Activated effector memory CD4-positive, alpha-beta T cell treated with anti-CD3 and anti-CD28 coated beads, Interleukin-2, amount 50 U/mL, for 16 hours (primary cell): ENCODE measurements at regions not wholly inside any gene's neighbourhood (a gene's known extent, or its start where the extent isn't known, plus 50 kb on each side); places are given as distances from the start of the nearest gene placed in this dataset.

ENCODE experiments used
- DNase-seq: peaks from one replicate; pipeline ENCODE4 v3.0.0-alpha.2; 2020

DNA sequence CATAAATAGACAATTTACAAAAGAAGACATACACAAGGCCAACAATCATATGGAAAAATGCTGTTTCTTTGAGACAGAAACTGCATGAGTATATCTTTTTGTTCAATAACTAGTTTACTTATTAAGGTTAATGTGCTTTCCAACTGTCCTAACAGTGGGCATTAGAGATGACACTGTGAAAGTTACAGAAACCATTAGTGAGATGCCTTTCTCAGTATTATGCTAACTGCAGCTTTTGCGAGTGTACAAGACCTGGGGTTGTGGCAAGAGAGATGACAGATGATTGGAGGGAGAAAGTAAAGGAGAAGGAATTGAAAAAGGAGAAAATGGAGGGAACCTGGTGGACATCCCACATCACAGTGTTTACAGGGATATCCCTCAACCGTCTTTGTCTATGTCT lies 640.5 kb downstream of the ZPLD1 start:
- no peak for DNase-seq

DNA sequence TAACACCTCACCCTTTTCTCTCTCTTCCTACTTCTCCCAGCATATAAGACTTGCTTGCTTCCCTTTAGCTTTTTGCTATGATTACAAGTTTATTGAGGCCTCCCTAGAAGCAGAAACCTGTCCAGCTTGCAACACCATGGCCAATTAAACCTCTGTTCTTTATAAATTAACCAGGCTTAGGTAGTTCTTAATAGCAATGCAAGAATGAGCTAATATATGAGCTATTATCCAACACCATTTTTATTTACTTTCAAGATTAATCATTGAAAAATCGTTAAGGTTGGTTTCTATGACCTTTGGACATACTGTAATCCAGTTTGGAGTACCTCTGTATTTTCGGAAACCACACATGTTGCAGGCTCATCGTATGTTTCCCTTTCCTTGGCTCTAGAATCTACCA lies 643.1 kb downstream of the ZPLD1 start:
- DNase-seq = no peak

DNA sequence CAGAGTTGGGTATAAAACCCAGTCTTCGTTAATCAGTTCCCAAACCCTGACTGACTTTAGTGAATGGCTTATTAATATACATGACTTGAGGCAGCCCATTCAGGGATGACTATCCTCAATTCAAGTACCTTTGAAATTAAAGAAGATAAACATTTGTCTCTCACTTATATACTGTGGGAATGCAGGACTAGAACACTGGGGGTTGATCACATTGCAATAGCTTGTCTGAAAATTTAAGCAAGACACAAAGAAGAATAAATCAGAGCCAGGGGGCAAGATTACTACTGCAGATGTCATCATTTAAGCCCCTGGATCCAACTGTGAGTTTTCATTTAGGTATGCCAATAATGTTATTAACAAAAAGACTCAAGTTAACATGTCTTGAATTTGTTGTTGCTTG lies 647.7 kb downstream of the ZPLD1 start:
- DNase-seq = no peak

DNA sequence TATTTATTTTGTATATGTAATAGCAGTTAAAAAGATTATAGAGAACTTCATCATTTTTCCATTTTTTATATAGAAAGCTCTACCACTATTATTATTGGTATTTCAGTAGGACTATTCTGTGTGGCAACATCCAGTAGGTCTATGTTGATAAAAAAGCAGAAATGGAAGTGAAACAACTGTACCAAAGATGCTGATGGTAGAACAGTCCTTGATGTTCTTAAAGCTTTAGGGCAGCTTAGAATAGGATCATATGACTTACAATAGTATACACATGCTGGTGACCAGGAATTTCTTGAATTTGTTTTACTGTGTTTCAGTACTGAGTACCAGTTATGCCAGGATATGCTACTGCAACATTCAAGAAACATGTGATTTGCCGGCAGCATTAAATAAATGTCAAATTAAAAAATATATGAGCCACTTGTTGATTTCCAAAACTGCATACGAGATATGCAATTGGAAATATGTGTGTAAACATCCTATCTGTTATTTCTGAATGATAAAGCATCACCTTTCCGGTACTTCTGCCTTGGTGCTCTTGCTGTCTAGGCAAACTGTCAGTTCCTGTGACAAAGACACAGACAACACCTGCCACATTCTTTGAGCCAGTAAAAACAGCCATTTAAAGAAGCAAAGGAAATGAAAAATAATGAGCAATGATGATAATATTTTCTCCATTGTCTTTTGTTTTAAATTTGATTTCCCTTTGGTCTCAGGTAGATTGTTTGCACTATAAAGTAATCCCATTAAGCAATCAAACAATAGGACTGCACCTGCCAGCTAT lies 649.2 kb downstream of the ZPLD1 start:
- no peak for DNase-seq

DNA sequence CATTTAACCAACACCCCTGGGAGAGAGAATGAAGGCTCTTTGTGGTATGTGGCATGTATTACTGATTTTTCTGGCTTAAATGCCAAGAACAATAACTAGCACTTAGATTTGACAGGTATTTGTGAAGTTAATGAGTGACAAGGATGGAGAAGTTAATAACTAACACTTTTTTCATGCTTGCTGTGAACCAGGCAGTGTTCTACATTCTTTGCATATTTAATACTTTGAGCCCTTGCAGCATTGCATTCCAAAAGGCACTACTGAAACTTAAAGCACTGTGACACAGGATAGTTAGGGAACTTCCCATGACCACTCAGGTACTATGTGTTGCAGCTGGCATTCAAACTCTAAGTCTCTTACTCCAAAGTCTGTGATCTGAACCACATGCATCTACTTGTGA lies 650.6 kb downstream of the ZPLD1 start:
- DNase-seq = no peak

DNA sequence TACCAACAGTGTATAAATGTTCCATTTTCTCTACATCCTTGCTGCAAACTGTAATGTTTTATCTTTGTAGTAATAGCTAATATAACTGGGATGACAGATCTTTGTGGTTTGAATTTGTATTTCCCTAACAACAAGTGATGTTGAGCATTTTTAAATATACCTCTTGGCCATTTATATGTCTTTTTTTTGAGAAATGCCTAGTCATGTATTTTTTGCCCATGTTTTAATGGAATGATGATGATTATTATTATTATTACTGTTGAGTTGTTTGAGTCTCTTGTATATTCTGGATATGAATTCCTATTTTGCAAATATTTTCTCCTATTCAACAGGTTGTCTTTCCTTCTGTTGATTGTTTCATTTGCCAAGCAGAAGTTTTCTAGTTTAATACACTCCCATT lies 654.9 kb downstream of the ZPLD1 start:
- no peak for DNase-seq

DNA sequence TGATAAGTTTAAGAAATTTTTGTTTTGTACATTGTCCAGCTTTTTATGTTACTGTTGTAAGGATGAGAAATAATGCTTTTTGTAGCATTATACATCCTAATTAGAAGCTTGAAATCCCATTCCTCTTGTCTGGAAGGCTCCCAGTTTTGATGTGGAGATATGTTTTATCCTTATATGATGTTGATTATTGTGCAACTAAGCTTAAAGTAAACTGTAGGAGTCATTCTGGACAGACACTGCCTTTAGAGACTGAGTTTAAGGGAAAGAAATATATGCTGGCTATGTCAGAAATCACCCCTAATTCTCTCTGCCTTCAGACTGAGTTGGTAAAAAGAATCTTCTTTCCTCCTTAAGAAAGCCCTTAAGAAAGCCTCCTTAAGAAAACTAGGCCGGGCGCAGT lies 670.4 kb downstream of the ZPLD1 start:
- DNase-seq = no peak

DNA sequence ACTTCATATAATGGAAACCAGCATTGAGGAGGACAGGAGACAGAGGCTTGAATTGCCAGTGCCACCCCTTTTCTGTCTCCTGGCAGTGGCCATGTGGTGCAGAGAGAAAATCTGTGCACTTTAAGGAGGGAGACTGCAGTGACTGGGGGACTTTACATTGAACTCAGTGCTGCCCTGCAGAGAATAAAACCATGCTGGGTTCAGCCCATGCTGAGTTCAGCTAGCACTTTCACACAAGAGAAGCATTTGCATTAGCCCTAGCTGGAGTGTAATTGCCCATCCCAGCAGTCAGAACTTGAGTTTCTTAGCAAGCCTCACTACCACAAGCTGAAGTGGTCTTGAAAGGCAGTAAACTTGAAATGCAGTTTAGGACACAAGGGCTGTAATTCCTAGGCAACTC lies 677.5 kb downstream of the ZPLD1 start:
- no peak for DNase-seq

DNA sequence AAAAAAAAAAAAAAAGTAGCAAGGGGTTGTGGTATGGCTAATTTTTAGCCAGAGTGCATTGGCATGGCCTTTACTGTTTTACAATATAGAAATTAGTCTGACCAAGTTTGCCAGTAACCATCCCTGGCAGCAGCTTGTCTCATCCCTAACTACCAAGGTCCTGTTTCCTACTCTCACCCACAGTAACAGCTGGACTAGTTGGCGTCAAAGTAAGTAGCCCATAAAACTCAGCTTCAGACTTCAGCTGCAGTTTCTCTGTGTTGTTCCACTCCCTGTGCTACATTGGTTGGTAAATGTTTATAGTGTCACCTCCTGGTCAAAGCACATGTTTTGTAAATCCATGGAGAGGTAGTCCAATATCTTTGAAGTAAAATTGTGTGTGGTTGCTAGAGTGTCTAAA lies 691.3 kb downstream of the ZPLD1 start:
- DNase-seq = no peak

DNA sequence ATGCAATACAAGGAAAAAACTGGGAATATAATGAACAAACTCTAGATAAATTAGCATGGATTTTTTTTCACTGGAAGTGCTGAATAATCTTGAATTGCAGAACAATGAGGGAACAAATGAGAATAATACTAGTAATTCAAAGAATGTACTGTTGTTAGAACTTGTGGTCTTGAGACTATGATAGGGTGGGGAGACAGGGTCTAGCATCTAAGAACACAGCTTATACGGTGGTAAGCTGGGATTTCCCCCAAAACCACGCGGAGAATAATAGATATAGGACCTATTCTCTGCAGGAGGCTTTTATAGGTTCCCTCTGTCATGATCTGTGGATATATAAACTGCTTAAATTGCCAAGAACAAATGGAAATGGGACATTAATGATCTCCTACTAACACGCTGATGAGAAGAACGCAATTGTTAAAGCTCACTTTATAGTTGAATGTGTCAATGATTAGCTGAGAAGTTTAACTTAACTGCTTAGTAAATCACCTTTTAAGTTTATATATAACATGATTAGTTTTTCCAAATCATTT lies 692.3 kb downstream of the ZPLD1 start:
- no peak for DNase-seq

DNA sequence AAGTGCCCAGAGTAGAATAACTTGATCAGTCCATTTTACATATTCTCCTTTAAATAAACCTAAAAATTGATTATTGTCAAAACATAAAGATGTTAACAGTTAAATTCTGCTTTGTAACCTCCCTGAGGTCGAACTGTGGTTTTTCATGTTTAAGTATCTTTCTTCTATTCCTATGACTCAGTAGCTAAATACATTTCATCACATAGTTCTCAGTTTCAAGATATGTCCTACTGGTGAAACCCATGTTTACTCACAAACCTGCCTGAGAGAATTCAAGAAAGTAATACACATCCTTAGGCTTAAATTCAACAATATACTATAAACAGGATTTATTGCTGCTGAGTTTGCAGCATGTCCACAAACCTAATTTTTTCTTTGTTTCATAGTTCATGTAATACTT lies 692.9 kb downstream of the ZPLD1 start:
- DNase-seq = no peak

DNA sequence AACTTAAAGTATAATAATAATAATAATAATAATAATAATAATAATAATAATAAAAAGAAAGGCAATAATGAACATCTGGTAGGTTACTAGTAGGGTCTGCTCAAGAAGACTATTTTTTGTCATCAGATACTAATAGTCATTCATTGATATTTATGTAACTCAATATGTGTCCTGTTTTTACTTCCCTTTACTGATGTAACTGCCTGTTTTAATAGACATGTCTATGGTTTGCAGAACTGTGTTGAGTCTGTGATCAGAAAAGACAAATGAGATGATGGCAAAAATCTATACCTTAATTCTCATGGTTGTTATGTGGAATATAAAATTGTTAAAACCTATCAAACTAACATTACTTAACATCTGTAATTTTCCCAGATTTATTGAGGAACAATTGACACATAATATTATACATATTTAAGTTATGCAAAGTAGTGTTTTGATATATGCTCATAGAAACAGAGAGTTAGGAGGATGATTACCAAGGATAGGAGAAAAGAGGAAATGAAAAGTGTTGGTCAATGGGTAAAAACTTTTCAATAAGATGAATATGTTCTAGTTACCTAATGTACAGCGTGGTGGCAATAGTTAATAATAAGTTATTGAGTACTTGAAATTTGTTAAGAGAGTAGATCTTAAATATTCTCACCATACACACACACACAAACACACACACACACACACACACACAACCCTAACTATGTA lies 699.4 kb downstream of the ZPLD1 start:
- no peak for DNase-seq

DNA sequence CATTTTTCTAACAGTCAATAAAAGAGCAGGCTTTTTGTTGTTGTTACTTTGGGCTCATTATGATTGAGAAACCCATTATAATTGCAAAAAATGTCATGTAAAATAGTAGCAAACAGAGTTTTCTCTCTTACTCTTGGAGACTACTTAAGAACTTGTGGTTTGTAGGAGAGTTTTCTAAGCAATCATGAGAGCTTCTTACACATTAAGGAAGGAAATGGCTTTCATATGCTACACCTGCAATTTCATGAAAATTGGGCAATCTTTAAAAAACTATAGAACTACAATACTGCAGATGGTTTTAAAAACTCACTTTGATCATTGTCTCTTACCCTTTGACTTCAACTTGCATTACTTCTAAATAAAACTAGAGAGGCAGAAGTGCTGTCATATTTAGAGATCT lies 701.8 kb downstream of the ZPLD1 start:
- DNase-seq = no peak

DNA sequence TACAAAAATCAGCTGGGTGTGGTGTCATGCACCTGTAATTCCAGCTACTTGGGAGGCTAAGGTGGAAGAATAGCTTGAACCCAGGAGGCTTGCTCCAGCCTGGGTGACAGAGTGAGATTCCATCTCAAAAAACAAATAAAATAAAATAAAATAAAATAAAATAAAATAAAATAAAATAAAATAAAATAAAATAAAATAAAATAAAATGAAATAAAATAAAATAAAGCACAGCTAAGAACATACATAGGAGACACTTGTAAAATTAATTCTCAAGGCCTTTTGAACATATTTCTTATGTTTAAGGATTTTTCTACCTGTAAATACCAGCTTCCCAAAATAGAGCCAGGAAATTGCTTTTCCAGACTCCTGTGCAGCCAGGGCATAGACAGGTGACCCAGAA lies 703.0 kb downstream of the ZPLD1 start:
- DNase-seq = no peak

DNA sequence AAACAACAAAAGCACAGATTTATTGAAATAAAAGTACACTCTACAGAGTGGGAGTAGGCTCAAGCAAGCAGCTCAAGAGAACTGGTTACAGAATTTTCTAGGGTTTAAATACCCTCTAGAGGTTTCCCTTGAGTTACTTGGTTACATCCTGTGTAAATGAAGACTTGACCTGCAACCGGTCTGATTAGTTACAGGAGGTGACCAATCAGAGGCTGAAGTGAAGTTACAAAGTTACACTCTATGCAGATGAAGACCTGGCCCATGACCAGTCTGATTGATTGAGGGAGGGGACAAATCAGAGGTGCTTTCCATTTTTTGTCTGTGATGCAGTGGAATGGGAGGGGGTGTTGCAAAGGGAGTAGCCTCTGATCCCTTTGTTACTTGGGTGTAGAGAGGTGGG lies 723.4 kb downstream of the ZPLD1 start:
- no peak for DNase-seq

DNA sequence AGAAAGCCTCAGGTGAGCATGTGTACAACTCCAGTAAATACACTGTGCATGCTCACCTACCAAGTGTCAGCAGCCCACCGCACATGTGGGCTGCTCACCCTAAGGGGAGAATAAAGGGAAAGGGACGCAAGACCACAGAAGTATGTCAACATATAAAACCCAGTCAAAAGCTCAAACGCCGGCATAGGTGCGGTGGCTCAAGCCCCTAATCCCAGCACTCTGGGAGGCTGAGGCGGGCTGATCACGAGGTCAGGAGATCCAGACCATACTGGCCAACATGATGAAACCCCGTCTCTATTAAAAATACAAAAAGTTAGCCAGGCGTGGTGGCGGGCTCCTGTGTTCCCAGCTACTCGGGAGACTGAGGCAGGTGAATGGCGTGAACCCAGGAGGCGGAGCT lies 732.1 kb downstream of the ZPLD1 start:
- DNase-seq = no peak

DNA sequence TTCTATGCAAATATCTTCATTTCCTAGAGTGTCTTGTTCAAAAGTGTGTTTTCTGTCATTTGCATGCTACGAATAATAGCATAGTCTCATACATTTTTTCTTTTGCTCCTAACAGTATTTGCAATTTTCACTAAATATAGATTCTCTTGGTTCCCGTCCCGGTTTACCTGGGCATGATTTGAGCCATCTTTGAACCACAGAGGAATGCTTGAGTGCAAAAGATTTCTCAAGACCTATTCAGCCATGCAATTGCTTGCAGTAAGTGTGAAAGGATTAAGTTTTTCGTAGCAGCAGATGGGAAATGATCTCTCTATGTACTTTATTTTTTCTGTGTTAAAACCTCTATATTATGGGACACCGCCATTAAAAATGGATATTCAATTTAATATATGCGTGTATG lies 733.0 kb downstream of the ZPLD1 start:
- no peak for DNase-seq

DNA sequence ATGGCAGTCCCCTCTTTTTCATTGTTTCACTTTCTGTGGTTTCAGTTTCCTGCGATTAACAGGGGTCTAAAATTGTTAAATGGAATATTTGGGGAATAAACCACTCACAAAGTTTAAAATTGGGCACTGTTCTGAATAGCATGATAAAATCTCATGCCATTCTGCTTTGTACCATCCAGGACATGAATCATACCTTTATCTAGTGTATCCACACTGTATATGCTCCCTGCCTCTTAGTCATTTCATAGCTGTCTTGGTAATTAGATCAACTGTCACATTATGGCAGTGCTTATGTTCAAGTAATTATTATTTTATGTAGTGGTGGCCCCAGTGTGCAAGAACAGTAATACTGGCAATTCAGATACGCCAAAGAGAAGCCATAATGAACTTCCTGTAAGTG lies 734.5 kb downstream of the ZPLD1 start:
- no peak for DNase-seq

DNA sequence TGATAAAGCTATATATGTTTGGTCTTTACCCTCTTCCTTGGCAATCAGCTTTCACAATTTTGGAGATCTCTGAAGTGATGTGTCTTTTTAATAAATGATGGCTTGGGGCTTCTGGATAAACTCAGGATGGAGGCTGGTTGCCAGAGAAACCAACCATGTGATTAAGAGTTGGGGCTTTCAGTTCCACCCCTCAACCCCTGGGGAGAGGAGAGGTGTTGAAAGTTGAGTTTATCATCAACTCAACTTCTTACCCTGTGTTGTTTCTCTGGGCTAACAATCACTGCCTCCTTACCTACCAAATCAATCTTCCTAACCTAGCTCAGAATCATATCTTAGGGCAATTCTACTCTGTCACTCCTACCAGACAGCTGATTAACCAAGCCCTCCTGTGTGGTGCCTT lies 735.8 kb downstream of the ZPLD1 start:
- no peak for DNase-seq

DNA sequence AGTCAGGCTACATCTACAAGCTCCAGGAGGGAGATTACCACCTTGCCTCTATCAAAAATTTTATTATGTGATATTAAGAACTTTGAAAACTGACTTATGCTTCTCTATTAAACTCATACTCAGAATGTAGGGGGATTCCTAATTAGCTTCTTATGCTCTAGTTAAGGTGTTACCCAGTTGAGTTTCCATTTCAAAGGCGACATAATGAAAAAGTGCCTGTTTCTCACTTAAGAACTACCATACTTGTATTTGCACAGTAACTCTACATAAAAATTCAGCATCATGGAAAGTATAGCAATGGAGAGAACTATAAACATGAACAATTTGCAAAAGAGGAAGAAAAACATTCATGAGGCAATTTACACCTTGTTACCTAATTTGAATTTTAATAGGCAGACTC lies 739.1 kb downstream of the ZPLD1 start:
- DNase-seq = no peak

DNA sequence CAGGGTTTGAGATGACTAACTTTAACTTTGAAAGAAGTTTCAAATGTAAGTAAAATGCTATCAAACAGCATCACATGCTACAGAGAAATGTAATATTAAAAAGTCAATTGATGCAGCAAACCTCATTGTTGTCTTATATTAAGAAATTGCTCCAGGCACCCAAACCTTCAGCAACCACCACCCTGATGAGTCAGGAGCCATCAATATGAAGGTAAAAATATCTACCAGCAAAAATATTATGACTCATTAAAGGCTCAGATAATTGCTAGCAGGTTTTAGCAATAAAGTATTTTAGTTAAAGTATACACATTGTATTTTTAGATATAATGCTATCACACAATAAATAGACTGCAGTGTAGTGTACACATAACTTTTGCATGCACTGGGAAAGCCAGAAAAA lies 746.3 kb downstream of the ZPLD1 start:
- DNase-seq = no peak

DNA sequence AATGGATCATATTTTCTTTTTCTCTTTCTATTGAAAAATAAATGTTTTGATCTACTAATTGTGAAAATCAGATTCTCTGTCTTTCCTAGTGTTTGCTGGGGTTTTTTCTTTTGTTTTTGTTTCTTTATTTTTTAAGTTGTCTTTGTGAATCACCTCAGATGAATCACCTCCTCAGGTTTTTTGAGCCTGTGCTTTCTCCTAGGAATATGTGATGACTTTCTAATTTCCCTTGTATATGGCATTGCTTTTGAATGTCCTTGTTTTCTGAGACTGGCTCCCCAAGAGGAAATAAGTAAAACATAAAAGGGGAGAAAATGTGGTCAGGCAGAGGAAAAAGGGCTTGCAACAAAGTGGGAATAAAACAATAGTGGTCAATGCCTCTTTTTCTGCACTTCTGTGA lies 750.0 kb downstream of the ZPLD1 start:
- DNase-seq = no peak

DNA sequence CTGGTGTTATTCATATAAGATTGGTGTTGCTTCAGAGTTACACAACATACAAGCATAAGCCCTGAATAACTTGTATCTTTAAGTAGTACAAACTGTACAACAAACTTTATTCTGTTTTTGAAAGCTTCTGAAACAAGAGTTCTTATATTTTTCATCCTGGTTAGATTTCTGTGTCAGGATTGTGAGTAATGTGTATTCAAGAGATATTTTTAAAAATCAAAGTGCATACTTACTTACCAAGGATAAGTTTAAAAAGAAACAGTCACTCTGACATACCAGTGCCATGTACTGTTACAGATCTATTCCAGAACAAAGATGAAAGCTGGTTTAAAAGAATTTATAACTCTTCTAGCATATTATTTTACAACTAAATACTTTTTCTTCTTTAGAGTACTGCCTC lies 755.1 kb downstream of the ZPLD1 start:
- DNase-seq = no peak

DNA sequence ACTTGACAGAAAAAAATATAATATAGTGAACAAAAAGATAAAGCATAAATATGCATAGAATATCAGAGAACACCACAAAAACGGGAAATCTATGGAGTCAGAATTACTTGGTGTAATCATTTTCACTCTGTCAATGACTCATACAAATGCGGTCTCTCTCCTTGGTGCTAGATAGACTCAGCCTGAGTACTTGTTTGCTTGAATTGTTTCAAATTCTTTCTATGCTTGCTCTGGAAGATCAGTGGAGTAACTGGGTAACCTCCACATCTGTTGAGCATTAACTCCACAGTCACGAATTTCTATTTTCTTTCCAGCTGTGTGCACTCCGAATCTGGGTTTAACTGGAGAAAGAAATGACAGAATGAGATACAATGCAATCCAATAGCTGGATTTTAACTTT lies 760.4 kb downstream of the ZPLD1 start:
- DNase-seq = no peak

DNA sequence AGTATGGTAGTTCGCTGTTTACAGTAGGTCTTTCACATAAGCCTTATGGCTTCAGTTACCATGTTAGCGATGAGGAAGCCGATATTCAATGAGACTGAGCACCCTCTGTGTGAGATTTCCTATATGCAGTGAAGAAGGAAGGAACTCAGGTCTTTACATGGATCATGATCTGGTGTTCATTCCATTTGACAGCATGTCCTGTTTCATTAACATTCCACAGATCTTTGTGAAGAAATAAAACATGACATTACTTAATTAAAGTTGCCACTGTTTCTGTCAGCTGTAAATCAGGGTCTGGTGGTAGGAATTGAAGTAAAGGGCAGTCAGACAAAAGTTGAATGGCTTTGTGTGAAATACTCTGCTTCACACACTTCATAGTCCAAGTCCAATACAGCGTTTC lies 768.6 kb downstream of the ZPLD1 start:
- no peak for DNase-seq
